8988T (cell line): ENCODE measurements at regions not wholly inside any gene's neighbourhood (a gene's known extent, or its start where the extent isn't known, plus 50 kb on each side); places are given as distances from the start of the nearest gene placed in this dataset.
"Not testable (repeated sequence)": the region's sequence is repeated elsewhere in the genome, so short reads cannot be mapped to it uniquely, and the experiment has no call there.

Experiments
- DNase-seq: peaks from one replicate; pipeline ENCODE4 v3.0.0; 2011

DNA sequence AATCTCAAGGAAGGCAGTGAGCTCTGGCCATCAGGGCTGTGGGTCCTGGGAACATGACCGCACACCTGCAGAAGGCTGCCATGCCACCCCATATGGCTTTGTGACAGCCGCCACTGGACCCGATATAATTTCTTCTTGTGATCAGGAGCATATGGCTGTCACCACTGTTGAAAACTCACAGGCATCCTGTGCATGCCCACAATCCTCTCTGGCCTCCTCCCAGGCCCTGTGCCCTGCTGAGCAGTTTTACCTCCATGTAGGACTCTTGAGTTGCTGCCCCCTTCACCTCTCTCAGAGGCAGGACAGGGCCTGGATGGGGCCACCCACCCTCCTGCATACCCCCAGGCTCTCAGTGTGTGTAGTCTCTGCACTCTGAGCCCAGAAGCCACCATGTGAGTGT lies 391.9 kb upstream of the AKR1E2 start:
- no peak for DNase-seq

DNA sequence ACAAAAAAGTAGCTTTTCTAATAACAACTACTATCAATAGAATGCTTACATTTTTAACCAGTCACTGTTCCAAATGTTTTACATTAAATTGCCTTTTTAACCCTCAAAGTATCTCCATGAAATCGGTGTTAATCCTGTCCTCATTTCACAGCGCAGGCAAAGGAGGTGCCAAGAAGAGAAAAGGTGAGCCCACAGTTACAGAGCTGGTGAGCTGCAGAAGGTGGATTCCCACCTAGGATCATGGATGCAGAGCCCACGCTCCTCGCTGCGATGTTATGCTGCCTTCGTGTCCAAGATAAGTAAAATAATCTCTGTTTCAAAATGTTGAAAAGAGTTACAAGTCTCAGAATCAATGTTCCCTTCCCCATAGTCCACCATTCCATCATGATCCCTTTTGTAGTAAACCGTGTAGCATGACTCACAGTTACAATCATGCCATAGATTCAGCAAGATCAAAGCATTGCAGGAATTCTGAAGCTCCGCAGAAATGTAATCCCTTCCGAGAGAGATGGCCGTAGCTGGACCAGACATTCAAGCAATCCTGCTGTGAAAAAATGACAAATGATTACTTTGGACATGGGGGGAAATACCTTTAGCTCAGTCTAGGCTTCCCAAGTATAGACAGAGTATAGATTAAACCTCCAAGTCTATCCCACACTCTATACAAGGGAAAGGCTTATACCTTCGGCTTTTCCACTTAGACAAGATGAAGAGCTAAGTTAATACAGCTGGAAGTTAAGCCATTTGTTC lies 394.7 kb upstream of the AKR1E2 start:
- DNase-seq, result peak; percentile 15

DNA sequence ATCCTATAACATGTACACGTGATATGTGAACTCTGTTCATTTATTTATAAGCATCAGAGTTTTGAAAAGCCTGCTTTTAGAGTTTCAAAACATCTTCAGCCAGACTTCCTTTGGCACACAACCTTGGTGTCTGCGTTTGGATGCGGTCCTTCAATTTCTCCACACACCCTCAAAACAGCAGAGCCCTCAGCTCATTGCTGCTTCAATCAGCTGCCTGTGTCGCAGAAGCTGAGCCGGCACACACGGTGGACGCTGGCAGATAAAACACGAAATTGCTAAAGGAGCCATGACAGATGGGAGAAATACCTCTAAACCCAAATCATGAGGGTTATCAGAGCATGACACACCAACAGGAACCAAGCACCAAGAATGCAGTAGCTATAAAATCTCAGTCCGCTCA lies 396.4 kb upstream of the AKR1E2 start:
- DNase-seq, result no peak

- no peak for DNase-seq
Observed at GRCh38 chr10:4427532-4427931, 398.5 kb upstream of the AKR1E2 start.

DNA sequence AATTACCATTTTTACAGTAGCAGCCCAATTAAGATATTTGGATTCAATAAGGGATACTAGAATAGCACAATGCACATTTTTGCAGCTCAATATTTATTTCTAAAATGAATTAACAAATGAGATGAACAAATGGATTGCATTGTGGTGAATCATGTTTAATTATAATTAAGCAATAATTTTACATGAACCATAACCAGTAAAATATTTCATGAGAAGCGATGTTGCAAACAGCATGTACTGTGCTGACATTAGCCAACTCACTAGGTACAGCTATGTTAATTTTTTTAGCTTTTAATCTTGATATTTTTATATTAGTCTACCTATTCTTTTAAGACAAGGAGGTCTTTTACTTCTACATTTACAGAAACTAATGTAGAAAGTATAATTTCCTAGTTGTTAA lies 399.1 kb upstream of the AKR1E2 start:
- DNase-seq, result no peak

DNA sequence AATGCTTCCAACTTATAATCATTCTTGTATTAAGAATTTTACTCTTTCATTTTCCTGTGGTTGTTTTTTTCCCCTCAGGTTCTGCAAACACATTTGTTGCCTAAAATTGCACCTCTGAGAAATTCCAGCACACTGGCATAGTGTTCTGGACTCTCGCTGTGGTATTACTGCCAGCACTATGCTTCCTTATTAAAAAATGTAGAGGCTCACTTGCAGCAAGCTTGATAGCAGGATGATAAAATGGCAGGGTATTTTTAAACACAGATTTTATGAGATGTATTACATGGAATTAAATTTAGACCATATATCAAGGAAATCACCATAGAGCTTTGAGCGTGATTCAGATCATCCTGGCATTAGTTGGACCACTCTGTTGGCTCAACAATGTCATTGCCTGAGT lies 416.7 kb upstream of the AKR1E2 start:
- no peak for DNase-seq

GRCh38 chr10:4407783-4408182 lies 418.2 kb upstream of the AKR1E2 start:
- DNase-seq, result no peak

DNA sequence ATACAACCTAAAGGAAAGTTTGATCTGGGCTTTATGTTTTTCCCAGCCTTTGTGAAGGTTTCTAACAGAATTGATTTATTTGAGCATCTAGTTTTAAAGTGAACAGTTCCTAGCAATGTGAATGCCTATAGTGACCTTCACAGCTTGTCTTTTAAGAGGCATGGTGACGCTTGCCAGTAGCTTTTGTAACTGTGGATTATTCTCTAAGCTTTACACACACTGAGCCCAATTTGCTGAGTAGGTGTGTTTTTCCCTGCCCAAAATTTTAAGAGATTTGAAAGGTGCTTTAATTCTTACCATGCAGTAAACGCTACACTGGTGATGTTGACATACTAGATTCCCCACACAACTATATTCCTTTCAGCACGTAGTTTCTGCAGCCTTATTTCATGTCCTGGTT lies 420.2 kb upstream of the AKR1E2 start:
- DNase-seq, result no peak

DNA sequence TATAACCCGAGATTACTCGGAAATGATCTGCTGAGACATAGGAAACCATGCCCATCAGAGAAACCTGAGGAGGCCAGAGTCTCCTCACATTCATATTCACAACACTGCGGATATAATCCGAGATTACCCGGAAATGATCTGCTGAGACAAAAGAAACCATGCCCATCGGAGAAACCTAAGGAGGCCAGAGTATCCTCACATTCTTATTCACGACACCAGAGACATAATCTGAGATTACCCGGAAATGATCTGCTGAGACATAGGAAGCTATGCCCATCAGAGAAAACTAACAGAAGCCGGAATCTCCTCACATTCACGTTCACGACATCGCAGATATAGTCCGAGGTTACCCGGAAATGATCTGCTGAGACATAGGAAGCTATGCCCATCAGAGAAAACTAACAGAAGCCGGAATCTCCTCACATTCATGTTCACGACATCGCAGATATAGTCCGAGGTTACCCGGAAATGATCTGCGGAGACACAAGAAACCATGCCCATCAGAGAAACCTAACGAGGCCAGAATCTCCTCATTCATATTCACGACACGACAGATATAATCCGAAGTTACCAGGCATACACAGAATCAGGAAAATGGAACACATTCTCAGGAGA lies 422.3 kb upstream of the AKR1E2 start:
- DNase-seq, result no peak

DNA sequence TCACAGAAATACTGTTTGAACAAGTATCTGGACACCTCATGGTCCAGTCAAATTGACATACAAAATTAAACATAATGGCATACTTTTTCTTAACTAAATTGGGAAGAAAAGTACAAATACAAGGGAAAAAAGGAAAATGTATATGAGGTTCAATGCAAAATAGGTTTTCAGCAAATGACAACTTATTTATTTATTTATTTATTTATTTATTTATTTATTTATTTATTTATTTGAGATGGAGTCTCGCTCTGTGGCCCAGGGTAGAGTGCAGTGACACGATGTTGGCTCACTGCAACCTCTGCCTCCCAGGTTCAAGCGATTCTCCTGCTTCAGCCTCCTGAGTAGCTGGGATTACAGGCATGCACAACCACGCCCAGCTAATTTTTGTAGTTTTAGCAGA lies 424.9 kb upstream of the AKR1E2 start:
- DNase-seq, result not testable (repeated sequence)

- no peak for DNase-seq
Observed at GRCh38 chr10:4399556-4399955, 426.5 kb upstream of the AKR1E2 start.

GRCh38 chr10:4398602-4399001 lies 427.4 kb upstream of the AKR1E2 start:
- DNase-seq, result no peak

GRCh38 chr10:4397337-4397736 lies 428.7 kb upstream of the AKR1E2 start:
- no peak for DNase-seq

DNA sequence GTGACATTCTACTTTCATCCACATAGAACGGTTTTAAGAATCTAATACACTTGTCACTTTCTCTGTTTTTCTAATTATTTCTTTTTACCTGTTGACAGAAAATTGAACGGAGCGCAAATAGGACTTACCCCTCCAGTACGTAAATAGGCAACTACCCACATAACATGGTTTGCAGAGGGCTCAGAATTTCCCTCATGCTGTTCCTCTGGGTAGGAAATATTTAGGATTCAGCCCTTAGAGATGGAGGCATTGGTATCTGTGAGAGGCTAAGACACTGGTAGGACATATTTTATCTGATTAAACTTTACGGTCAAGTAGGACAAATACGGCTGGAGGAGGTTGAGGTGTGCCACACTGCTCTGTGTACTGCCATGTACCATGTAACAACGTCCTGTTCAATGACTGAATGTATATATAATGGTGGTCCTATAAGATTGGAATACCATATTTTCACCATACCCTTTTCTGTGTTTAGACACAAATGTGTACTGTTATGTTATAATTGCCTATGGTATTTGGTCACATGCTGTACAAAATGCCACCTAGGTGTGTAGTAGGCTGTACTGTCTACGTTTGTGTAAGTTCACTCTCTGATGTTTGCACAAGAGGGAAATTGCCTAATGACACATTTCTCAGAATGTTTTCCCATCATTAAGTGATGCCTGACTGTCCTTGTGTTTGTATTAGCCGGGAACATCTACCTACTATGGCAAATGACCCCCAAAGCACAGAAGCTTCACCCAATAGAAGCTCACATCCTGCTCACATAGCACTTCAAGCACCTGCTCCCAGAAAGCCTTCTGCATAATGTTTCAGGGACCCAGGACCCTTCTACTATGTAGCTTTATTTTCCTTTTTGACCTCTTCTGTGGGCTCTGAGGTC lies 429.4 kb upstream of the AKR1E2 start:
- no peak for DNase-seq

DNA sequence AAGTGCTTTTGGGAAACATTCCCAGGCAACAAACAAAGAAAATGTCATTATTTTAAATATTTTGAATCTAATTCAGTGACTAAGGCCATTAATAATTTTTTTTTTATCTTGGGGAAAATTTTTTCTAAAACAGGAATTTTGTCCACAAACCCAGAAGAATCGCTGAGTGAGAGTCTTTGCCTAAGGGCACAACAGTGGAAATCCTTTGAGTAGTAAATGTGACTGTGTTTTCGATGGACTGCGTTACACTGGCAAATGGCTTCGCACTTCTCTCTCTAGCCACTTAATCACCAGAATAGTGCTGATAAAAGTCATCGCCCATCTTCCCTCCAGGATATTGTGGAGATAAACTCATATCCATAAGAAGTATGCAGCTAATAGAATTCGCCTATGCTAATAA lies 430.3 kb upstream of the AKR1E2 start:
- no peak for DNase-seq

GRCh38 chr10:4394455-4394854 lies 431.6 kb upstream of the AKR1E2 start:
- not testable (repeated sequence) for DNase-seq

DNA sequence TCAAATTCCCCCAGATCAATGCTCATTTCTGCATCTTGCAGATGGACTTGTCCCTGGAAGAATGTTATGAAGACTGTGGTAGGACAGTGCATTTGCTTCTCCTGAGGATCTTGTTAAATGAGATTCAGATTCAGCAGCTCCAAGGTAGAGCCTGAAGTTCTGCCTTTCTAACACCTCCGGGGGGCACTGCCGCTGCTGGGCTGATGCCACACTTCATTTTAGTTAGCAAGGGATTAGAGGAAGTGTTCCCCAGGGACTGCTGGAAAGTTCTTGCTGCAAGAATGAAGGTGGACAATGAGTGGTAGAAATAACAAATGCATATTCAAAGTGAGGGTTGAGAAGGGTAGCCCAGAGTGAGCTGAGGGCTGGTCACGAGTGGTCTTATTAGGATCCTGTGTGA lies 434.3 kb upstream of the AKR1E2 start:
- DNase-seq, result no peak

DNA sequence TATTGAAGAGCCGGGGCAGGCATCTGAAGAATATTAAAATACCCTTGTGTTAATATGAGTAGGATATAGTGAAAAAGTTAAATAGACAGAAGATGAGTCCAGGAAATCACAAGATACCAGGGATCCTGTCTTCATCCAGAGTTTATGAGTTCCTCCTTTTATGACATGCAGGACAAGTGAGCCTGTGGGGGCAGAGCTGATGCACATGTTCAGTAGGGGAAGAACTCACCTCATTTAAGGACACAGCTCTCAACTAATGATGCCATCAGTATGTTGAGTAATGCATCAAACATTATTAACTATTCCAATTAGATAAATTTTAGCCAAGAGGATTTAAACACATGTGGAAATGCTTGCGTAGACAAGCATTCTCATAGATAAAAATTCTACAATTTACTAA lies 435.8 kb upstream of the AKR1E2 start:
- no peak for DNase-seq

DNA sequence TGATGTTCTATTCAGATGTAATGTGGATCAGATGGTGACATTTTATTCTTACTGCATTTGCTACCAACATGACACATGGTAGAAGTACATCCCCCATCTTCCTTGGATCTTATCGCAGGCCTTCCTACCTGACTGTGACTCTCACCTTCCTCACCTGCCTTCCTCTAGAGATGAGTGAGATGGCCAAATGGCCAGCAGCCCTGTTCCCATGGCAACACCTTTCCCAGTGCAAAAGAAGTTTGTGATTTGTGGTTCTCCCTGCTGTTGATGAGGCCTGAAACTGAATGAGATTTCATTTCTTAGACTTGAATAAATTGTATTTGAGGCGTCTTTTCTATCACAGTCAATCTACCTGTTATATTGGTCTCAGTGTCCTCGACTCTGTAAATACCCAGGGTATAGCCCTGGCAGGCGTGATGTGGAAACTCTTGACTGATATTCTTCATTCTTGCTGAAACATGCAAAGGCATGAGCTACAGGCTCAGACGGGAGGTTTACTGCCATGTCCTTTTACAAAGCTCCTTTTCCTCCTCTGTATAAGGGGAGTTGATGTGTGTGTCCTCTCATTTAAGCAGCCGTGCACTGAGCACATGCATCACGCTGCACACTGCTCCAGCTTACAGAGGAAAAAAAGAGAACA lies 440.7 kb upstream of the AKR1E2 start:
- no peak for DNase-seq

DNA sequence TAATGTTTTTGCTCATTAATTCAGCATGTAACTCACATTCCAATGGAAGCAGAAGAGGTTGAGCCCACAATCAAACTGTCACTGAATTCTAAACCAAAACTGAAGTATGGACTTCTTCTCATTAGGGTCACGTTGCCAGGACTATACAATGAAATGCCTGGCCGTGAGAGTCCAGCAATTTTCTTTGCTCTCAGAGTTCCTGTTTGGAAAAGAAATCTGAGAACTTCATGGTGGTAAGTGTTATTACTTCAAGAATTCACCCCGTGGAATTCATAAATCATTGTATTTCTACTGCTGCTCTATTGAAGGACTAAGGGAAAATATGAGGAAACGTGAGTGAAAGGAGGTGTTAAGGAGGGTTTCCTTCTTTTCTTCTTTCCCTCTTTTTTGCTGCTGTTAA lies 441.8 kb upstream of the AKR1E2 start:
- DNase-seq, result no peak

- DNase-seq, result no peak
Observed at GRCh38 chr10:4383651-4384098, 442.3 kb upstream of the AKR1E2 start.

- no peak for DNase-seq
Observed at GRCh38 chr10:4382811-4383210, 443.2 kb upstream of the AKR1E2 start.

DNA sequence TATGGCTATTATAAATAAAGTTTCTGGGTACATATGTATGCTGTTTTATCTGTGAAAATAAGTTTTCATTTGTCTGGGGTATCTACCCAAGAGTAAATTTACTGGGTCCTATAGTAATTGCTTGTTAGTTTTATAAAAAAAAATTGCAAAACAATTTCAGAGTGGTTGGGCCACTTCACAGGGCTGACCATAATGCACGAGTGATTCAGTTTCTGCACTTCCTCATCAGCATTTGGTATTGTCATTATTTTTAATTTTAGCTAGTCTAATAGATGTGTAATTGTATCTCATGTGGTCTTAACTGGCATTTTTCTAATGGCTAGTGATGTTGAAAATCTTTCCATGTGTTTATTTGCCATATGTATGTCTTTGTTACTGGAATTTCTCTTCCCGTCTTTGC lies 452.4 kb upstream of the AKR1E2 start:
- no peak for DNase-seq
